ENCODE measurements at regions not wholly inside any gene's neighbourhood (a gene's known extent, or its start where the extent isn't known, plus 50 kb on each side); places are given as distances from the start of the nearest gene placed in this dataset.
A peak's percentile ranks its signal among the peaks of the same experiment; 100 is the strongest.

GRCh38 chr2:129709001-129709955 is 270.2 kb upstream of the RAB6C start (continued):
- TF ChIP-seq ZSCAN18 (CRISPR knock-in tag; IDR thresholded peaks at IDR 0.05) (no peak), ATF1 (CRISPR knock-in tag; IDR thresholded peaks at IDR 0.05) (no peak), E2F1 (CRISPR knock-in tag; IDR thresholded peaks at IDR 0.05) (no peak), ATF3 (CRISPR knock-in tag; conservative IDR thresholded peaks at IDR 0.05) (no peak), ZNF232 (CRISPR knock-in tag; IDR thresholded peaks at IDR 0.05) (no peak), NR3C1 (CRISPR knock-in tag; conservative IDR thresholded peaks at IDR 0.05; ENCODE audit: low read depth) (no peak), CBFB (CRISPR knock-in tag; IDR thresholded peaks at IDR 0.05; ENCODE audit: low read depth) (no peak), ZNF423 (CRISPR knock-in tag; IDR thresholded peaks at IDR 0.05) (no peak), FOXJ3 (CRISPR knock-in tag; IDR thresholded peaks at IDR 0.05; ENCODE audit: borderline replicate concordance) (no peak), RORB (CRISPR knock-in tag; IDR thresholded peaks at IDR 0.05) (no peak)

GRCh38 chr2:129709956-129710598 is 269.4 kb upstream of the RAB6C start:
- no peak overlapping the region for H3K27ac Mint-ChIP-seq
- no peaks in the 10 kb centered on the region for H3K36me3 Mint-ChIP-seq
- CTCF ChIA-PET: interaction anchor here (1.7 kb wide), 1 partner anchor 15 kb away, joined by 5 read pairs; no protein-coding TSS in a partner anchor
- no peaks in the 10 kb centered on the region; the same call in 1 of the 2 replicates for H3K27me3 Mint-ChIP-seq (ENCODE audit: low read depth)
- DNase-seq (ENCODE audit: low spot score) (no peak), ATAC-seq (peak; percentile 69)
- no peak overlapping the region for H3K4me3 Mint-ChIP-seq
- POLR2A ChIA-PET: no interaction called here
- H3K9me3 Mint-ChIP-seq: no peaks in the 10 kb centered on the region
- TF ChIP-seq USF2 (CRISPR knock-in tag; IDR thresholded peaks at IDR 0.05): peak; percentile 80
- no peak for TF ChIP-seq CTCF (IDR thresholded peaks at IDR 0.05)
- TF ChIP-seq E2F1 (CRISPR knock-in tag; IDR thresholded peaks at IDR 0.05): no peak
- TF ChIP-seq OVOL2 (CRISPR knock-in tag; IDR thresholded peaks at IDR 0.05; ENCODE audit: borderline replicate concordance): no peak
- H3K4me1 Mint-ChIP-seq: peaks cover 27% of the 10 kb centered on the region
